ENCODE measurements at regions not wholly inside any gene's neighbourhood (a gene's known extent, or its start where the extent isn't known, plus 50 kb on each side); places are given as distances from the start of the nearest gene placed in this dataset.

DNA sequence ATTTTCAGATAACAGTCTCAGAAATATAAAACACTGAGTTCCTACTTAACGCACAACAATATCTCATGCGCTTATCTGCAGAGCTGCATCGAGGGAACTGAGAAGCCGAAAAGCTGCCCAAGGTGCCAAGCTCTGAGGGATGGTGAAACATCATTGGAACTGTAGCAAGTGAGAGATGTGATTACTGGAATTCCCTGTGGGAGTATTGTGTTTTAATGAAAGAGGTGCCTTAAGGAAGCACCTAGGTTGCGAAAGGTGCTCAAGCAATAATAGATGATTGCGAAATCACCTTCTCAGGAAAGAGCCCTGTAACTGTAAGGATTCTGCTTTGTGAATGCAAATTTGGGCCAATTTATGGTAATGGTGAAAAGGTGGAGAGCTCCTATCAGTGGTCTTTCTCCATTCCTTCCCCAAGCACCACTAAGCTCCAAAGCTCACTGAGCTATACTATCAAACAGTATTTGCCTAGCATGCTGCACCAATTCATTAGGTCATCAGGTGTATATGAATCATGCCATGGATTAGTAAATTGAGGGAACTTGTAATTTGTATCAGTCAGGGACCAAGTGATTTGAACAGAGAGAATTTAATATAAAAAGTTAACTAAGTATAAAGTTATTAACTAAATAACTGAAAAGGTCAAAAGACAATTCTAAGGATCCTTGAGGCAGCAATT is 59.0 kb upstream of the ATP8A1 start:
- H3K36me3 ChIP-seq (ENCODE audit: control insufficient read depth, insufficient read depth, low read length), result no peaks in the 10 kb centered on the region
- no peak overlapping the region for H3K4me3 ChIP-seq (ENCODE audit: low read depth, low read length)
- DNase-seq (ENCODE audit: low read depth), result no peak
- ChIA-PET CTCF (interaction anchor here (0.7 kb wide), 1 partner anchor 150 kb away, joined by 3 read pairs; no protein-coding TSS in a partner anchor), POLR2A (no interaction called here)
- H3K27me3 ChIP-seq (ENCODE audit: control insufficient read depth, insufficient read depth, low read length), result no peaks in the 10 kb centered on the region
- TF ChIP-seq, protein P1, sequence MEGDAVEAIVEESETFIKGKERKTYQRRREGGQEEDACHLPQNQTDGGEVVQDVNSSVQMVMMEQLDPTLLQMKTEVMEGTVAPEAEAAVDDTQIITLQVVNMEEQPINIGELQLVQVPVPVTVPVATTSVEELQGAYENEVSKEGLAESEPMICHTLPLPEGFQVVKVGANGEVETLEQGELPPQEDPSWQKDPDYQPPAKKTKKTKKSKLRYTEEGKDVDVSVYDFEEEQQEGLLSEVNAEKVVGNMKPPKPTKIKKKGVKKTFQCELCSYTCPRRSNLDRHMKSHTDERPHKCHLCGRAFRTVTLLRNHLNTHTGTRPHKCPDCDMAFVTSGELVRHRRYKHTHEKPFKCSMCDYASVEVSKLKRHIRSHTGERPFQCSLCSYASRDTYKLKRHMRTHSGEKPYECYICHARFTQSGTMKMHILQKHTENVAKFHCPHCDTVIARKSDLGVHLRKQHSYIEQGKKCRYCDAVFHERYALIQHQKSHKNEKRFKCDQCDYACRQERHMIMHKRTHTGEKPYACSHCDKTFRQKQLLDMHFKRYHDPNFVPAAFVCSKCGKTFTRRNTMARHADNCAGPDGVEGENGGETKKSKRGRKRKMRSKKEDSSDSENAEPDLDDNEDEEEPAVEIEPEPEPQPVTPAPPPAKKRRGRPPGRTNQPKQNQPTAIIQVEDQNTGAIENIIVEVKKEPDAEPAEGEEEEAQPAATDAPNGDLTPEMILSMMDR (IDR thresholded peaks at IDR 0.05; ENCODE audit: insufficient read depth, low read depth, low read length), result no peak

DNA sequence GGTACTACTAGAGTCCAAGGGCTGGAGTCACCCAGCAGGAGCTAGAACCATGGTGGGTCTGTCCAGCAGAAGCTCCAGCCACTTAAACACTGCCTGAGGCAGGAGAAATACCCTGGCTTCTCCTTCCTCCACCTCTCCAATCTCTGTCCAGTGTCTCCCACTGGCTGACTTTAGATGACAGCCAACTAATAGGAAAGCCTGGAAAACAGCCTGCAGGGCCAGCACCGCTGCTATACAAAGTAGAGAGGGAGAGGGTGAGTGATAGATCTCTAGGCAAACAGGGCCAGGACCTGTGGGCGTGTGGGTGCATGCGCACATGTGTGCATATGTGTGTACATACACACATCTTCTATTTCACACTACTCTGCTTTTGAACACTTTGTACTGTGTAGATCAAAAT is 56.5 kb upstream of the ATP8A1 start:
- DNase-seq (ENCODE audit: low read depth), result no peak
- TF ChIP-seq, protein P1 (IDR thresholded peaks at IDR 0.05; ENCODE audit: insufficient read depth, low read depth, low read length), result no peak
- Histone ChIP-seq H3K36me3 (ENCODE audit: control insufficient read depth, insufficient read depth, low read length) (no peaks in the 10 kb centered on the region), H3K4me3 (ENCODE audit: low read depth, low read length) (no peak overlapping the region), H3K27me3 (ENCODE audit: control insufficient read depth, insufficient read depth, low read length) (no peaks in the 10 kb centered on the region)
- CTCF ChIA-PET, result no interaction called here
- POLR2A ChIA-PET, result no interaction called here

DNA sequence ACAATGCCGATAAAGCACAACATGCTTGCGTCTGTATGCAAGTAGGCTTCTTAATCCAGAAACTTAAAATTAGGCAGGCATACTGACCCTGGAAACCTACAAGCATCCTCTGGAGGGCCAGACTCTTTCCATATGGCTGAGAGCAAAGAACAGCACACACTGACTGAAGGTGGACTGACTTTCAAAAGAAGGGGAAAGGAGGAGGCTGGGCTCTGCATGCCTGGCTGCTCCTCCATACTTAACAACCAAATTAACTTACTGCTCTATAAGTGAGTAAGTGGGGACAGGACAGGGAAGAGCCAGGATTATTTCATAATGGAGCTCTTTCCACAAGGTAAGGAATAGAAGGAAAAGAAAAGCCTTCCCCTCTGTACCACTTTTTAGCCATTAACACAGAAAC is 55.9 kb upstream of the ATP8A1 start:
- POLR2A ChIA-PET, result no interaction called here

DNA sequence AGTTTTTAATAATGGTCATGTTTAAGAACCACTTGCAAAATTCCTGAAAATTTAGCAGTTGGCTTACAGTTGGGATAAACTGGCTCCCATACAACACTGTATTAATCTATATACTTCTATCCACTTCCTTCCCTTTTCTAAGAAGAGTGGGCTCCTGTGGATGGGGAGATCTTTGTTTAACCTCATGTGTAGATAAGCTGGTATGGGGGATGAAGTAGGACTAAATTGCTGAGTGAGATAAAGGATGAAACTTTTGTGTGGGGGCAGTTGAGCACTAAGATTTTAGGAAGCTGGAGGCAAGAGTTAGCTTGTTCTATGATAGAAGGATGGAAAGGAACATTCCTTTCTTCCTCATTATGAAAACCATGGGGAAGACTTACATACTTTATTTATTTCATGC is 54.6 kb upstream of the ATP8A1 start:
- Histone ChIP-seq H3K27me3 (ENCODE audit: control insufficient read depth, insufficient read depth, low read length) (no peaks in the 10 kb centered on the region), H3K4me3 (ENCODE audit: low read depth, low read length) (no peak overlapping the region), H3K36me3 (ENCODE audit: control insufficient read depth, insufficient read depth, low read length) (no peaks in the 10 kb centered on the region)
- no peak for DNase-seq (ENCODE audit: low read depth)
- ChIA-PET CTCF (no interaction called here), POLR2A (no interaction called here)
- TF ChIP-seq, protein P1 (IDR thresholded peaks at IDR 0.05; ENCODE audit: insufficient read depth, low read depth, low read length), result no peak

More for the DNA sequence above, 55.9 kb upstream of the ATP8A1 start:
- CTCF ChIA-PET, result interaction anchor here (1.0 kb wide), 1 partner anchor 20 kb away, joined by 3 read pairs; no protein-coding TSS in a partner anchor
- Histone ChIP-seq H3K36me3 (ENCODE audit: control insufficient read depth, insufficient read depth, low read length) (no peaks in the 10 kb centered on the region), H3K27me3 (ENCODE audit: control insufficient read depth, insufficient read depth, low read length) (no peaks in the 10 kb centered on the region), H3K4me3 (ENCODE audit: low read depth, low read length) (no peak overlapping the region)
- DNase-seq (ENCODE audit: low read depth), result no peak
- TF ChIP-seq, protein P1 (IDR thresholded peaks at IDR 0.05; ENCODE audit: insufficient read depth, low read depth, low read length), result no peak

DNA sequence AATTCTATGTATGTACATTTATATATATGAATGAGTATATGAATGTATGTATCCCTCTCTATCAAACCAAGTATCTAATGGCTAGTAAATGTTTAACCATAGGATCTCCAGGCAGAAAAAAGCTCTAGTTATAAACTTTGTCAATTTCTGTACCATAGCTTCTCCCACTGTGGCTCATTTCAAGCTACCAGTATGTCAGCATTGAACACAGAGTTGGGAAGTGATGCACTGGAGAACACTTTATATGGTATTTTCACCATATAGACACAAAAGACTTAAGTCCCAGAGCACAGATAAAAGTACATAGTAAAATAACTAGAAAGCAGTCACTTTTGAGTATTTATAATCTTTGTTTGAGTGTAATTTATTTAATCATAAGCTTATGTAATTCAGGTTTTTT is 53.9 kb upstream of the ATP8A1 start:
- Histone ChIP-seq H3K36me3 (ENCODE audit: control insufficient read depth, insufficient read depth, low read length) (no peaks in the 10 kb centered on the region), H3K27me3 (ENCODE audit: control insufficient read depth, insufficient read depth, low read length) (no peaks in the 10 kb centered on the region), H3K4me3 (ENCODE audit: low read depth, low read length) (no peak overlapping the region)
- CTCF ChIA-PET, result no interaction called here
- POLR2A ChIA-PET, result no interaction called here
- TF ChIP-seq, protein P1 (IDR thresholded peaks at IDR 0.05; ENCODE audit: insufficient read depth, low read depth, low read length), result no peak
- DNase-seq (ENCODE audit: low read depth), result no peak

All from BJ (cell line).